ENCODE measurements at regions not wholly inside any gene's neighbourhood (a gene's known extent, or its start where the extent isn't known, plus 50 kb on each side); places are given as distances from the start of the nearest gene placed in this dataset.

GRCh38 chr5:155906046-155906445 is 420.9 kb upstream of the SGCD start:
- no peak for TF ChIP-seq CTCF (IDR thresholded peaks at IDR 0.05)
- TF ChIP-seq REST (IDR thresholded peaks at IDR 0.05; ENCODE audit: insufficient read depth in 1 of 2, low read depth in 2 of 2, low read length in 1 of 2), result no peak
- TF ChIP-seq POLR2AphosphoS5 (IDR thresholded peaks at IDR 0.05; ENCODE audit: low read depth, low read length), result no peak
- TF ChIP-seq TCF7L2 (IDR thresholded peaks at IDR 0.05; ENCODE audit: low read depth, low read length), result no peak
- TF ChIP-seq SIN3A (IDR thresholded peaks at IDR 0.05; ENCODE audit: borderline replicate concordance, insufficient read depth, low read depth, low read length), result no peak
